Endothelial cell of umbilical vein (primary cell): ENCODE measurements at regions not wholly inside any gene's neighbourhood (a gene's known extent, or its start where the extent isn't known, plus 50 kb on each side); places are given as distances from the start of the nearest gene placed in this dataset.

ENCODE experiments used
- BruUV-seq: library from RNA; stranded (reverse); fragments of 400-500 nt; replicated peaks from 2 replicates; lab custom pipeline; 2021; lab: Mats Ljungman, UMichigan
- CTCF ChIA-PET: fragments of 300-600, 350-600 bp; sonication (Branson Sonifier 250); formaldehyde crosslinking; loops from one replicate; lab custom pipeline; 2021; ENCODE audit warnings: antibody characterized with exemption, inconsistent platforms; lab: Charles Lee
- POLR2A ChIA-PET: fragments of 300-600, 350-600 bp; sonication (Branson Sonifier 250); formaldehyde crosslinking; loops from one replicate; lab custom pipeline; 2021; ENCODE audit warnings: antibody characterized with exemption, inconsistent platforms; lab: Charles Lee
- DNase-seq: peaks from one replicate; pipeline ENCODE4 v3.0.0-alpha.2; 2011; ENCODE audit warnings: low read depth, low spot score
- FAIRE-seq: peaks from 2 replicates; lab custom pipeline; 2011; peaks lifted over from hg19 to GRCh38; lab: Jason Lieb, UNC
- H2AFZ ChIP-seq: 2 replicates; pipeline ENCODE4 v1.6.0; 2012; ENCODE audit warnings: low read depth, low read length, control low read depth, inconsistent platforms
- H3K27ac ChIP-seq: 2 replicates; pipeline ENCODE4 v1.5.1; 2011; ENCODE audit warnings: low read depth, mild to moderate bottlenecking, control low read depth, low read length, moderate library complexity; ENCODE audit not compliant: insufficient read depth
- H3K27me3 ChIP-seq, 2 experiments: 2 replicates each; pipeline versions ENCODE4 v1.6.0 to v1.6.1; 2011; ENCODE audit warnings: low read length in 2 of 2, mixed read lengths in 1 of 2; ENCODE audit not compliant: control insufficient read depth in 2 of 2, insufficient read depth in 2 of 2
- H3K36me3 ChIP-seq, 2 experiments: 2 replicates in 1 of 2; 3 replicates in 1 of 2; pipeline ENCODE4 v1.5.1; 2011; ENCODE audit warnings: low read length in 2 of 2, mild to moderate bottlenecking in 1 of 2, moderate library complexity in 1 of 2; ENCODE audit not compliant: control insufficient read depth in 2 of 2, insufficient read depth in 2 of 2; ENCODE audit errors: extremely low read depth in 1 of 2
- H3K4me1 ChIP-seq: 3 replicates; pipeline ENCODE4 v1.5.1; 2011; ENCODE audit warnings: mild to moderate bottlenecking, low read length; ENCODE audit not compliant: control insufficient read depth, insufficient read depth; ENCODE audit errors: extremely low read depth
- H3K4me2 ChIP-seq: 2 replicates; pipeline ENCODE4 v1.6.1; 2011; ENCODE audit warnings: low read length, control low read depth, mixed read lengths; ENCODE audit not compliant: insufficient read depth
- H3K4me3 ChIP-seq, 3 experiments: fragments of 200-600 bp in 1 of 3; sonication (generic), shearing (Covaris generic) in 1 of 3; replicated peaks in 1 of 3; 2 replicates each; pipeline ENCODE4 v1.5.1; 2011 to 2016; ENCODE audit warnings: control low read depth in 3 of 3, low read length in 3 of 3, mild to moderate bottlenecking in 2 of 3, inconsistent platforms in 1 of 3, low read depth in 1 of 3, moderate library complexity in 1 of 3; ENCODE audit not compliant: insufficient read depth in 1 of 3
- H3K79me2 ChIP-seq: 2 replicates; pipeline ENCODE4 v1.6.0; 2012; ENCODE audit warnings: low read length, inconsistent platforms; ENCODE audit not compliant: control insufficient read depth, insufficient read depth
- H3K9ac ChIP-seq: replicated peaks from 2 replicates; pipeline ENCODE3; 2011; ENCODE audit warnings: low read length, control low read depth; ENCODE audit not compliant: insufficient read depth; ENCODE audit errors: extremely low read depth
- H3K9me1 ChIP-seq: replicated peaks from 3 replicates; pipeline ENCODE4 v1.6.0; 2011; ENCODE audit warnings: mild to moderate bottlenecking, low read length; ENCODE audit not compliant: control insufficient read depth, insufficient read depth; ENCODE audit errors: extremely low read depth
- H3K9me3 ChIP-seq: replicated peaks from 2 replicates; pipeline ENCODE4 v1.5.1; 2012; ENCODE audit warnings: low read length, inconsistent platforms; ENCODE audit not compliant: control insufficient read depth, insufficient read depth
- H4K20me1 ChIP-seq: replicated peaks from 2 replicates; pipeline ENCODE3; 2011; ENCODE audit warnings: mild to moderate bottlenecking, low read length; ENCODE audit not compliant: control insufficient read depth, insufficient read depth; ENCODE audit errors: extremely low read depth
- CTCF ChIP-seq, 2 donors: IDR thresholded peaks; 1 replicate in 1 of 2; 2 replicates in 1 of 2; pipeline ENCODE4 v1.5.1; 2011; ENCODE audit warnings: low read length in 2 of 2, mild to moderate bottlenecking in 2 of 2, moderate library complexity in 2 of 2, control low read depth in 1 of 2, inconsistent platforms in 1 of 2, low read depth in 1 of 2; ENCODE audit not compliant: insufficient read depth in 1 of 2; ENCODE audit errors: extremely low read depth in 1 of 2
- EZH2 ChIP-seq: IDR thresholded peaks from 2 replicates; pipeline ENCODE4 v1.6.1; 2012; ENCODE audit warnings: borderline replicate concordance, low read depth, mild to moderate bottlenecking, moderate library complexity, low read length, inconsistent platforms; ENCODE audit not compliant: severe bottlenecking
- FOS ChIP-seq: IDR thresholded peaks from 2 replicates; pipeline ENCODE4 v1.6.1; 2011; ENCODE audit warnings: mild to moderate bottlenecking, low read length, moderate library complexity, borderline replicate concordance; ENCODE audit not compliant: insufficient read depth
- GATA2 ChIP-seq: IDR thresholded peaks from 2 replicates; pipeline ENCODE4 v1.7.0; 2011; ENCODE audit warnings: low read depth, mild to moderate bottlenecking, moderate library complexity, mixed read lengths, low read length; ENCODE audit not compliant: insufficient read length, insufficient read depth
- JUN ChIP-seq: IDR thresholded peaks from 2 replicates; pipeline ENCODE4 v1.6.1; 2011; ENCODE audit warnings: borderline replicate concordance, low read depth; ENCODE audit not compliant: insufficient read length, insufficient read depth
- MAX ChIP-seq: IDR thresholded peaks from 2 replicates; pipeline ENCODE4 v1.6.1; 2011; ENCODE audit not compliant: insufficient read depth, insufficient read length
- MYC ChIP-seq: IDR thresholded peaks from one replicate; pipeline ENCODE4 v1.6.1; 2011; ENCODE audit warnings: mild to moderate bottlenecking, low read depth, low read length
- POLR2A ChIP-seq: IDR thresholded peaks from 2 replicates; pipeline ENCODE4 v1.6.1; 2012; ENCODE audit warnings: low read depth, mild to moderate bottlenecking, control low read depth, low read length
- POLR2AphosphoS5 ChIP-seq: IDR thresholded peaks from 2 replicates; pipeline ENCODE4 v1.6.1; 2012; ENCODE audit warnings: low read depth, mild to moderate bottlenecking, control low read depth, low read length, moderate library complexity; ENCODE audit not compliant: insufficient read depth
- dilution Hi-C: fragments of 300-500 bp; cut with MboI; formaldehyde crosslinking; loops from one replicate; pipeline ENCODE4 v1.15.0; 2019; ENCODE audit warnings: low sequenced_read_pairs; ENCODE audit not compliant: extremely low pct_ligation_motif_present
- intact Hi-C: fragments of 100-400 bp; cut with micrococcal nuclease; formaldehyde crosslinking; loops from one replicate; pipeline ENCODE4 v1.10.0; 2022

- intact Hi-C loops (no loop called here), dilution Hi-C loops (no loop called here)
- no TSS peak for BruUV-seq
- Histone ChIP-seq H3K27ac (no peak overlapping the region), H3K9ac (no peak overlapping the region), H3K9me1 (no peaks in the 10 kb centered on the region), H3K79me2 (no peaks in the 10 kb centered on the region), H3K4me2 (no peak overlapping the region), H3K4me1 (no peaks in the 10 kb centered on the region), H3K9me3 (no peaks in the 10 kb centered on the region), H3K4me3 (no peak overlapping the region), H3K36me3 (no peaks in the 10 kb centered on the region), H4K20me1 (no peaks in the 10 kb centered on the region), H2AFZ (no peak overlapping the region), H3K27me3 (no peaks in the 10 kb centered on the region)
- DNase-seq (no peak), FAIRE-seq (no peak)
- ChIA-PET CTCF (no interaction called here), POLR2A (no interaction called here)
- TF ChIP-seq FOS (no peak), POLR2AphosphoS5 (no peak), MYC (no peak), POLR2A (no peak), JUN (no peak), MAX (no peak), CTCF (IDR thresholded peaks at IDR 0.05; ENCODE audit: extremely low read depth in 1 of 2, insufficient read depth in 1 of 2, low read depth in 1 of 2, low read length in 2 of 2) (no peak), GATA2 (no peak), EZH2 (no peak)
Measured at GRCh38 chr1:88219521-88219920, 464.6 kb upstream of the PKN2 start.
